GM21737 (cell line): ENCODE measurements at regions not wholly inside any gene's neighbourhood (a gene's known extent, or its start where the extent isn't known, plus 50 kb on each side); places are given as distances from the start of the nearest gene placed in this dataset.

Source experiments
- ATAC-seq: cut with Tn5 transposase; IDR thresholded peaks from one replicate; pipeline ENCODE4 v1.9.1; 2021; ENCODE audit warnings: mild to moderate bottlenecking, moderate library complexity; ENCODE audit not compliant: unreplicated experiment

- ATAC-seq, result no peak
Measured at GRCh38 chr5:4366628-4367027, 771.0 kb downstream of the IRX1 start.

GRCh38 chr5:4370218-4370617, 769.9 kb upstream of the ADAMTS16 start:
- no peak for ATAC-seq

GRCh38 chr5:4372481-4372880, 767.6 kb upstream of the ADAMTS16 start:
- ATAC-seq, result no peak

DNA sequence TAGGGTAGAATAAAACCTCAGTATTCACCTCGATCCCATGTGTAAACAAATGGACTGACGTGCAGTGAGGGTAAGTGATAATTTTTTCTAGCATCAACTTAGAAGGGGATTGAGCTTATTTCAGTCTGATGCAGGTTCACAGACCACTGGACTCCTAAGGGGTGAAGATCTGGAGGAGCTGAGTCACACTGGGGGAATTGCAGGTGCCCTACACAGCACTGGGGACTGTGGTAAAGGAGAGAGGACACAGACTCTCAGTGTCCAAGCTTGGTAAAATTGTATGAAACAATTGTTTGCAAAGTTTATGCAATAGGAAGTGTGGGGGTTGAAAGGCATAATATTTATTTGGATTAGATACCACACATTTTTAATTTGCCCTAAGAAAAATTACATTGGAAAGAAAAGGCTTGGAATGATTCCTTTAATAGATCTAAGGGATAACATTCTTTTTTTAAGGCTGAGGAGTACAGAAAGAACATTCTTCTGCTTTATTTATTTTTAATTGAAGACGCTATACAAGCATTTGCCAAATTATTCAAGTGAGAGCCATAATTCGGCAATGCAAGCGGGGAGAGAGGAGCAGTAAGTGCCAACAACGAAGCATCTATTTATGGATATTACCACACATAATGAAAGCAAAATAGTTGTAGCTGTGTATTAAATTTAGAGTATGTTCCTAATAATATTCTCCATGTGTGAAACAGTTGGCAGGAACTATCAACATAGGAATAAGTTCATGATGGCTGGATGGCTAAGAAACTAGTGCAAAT, 766.9 kb upstream of the ADAMTS16 start:
- no peak for ATAC-seq

DNA sequence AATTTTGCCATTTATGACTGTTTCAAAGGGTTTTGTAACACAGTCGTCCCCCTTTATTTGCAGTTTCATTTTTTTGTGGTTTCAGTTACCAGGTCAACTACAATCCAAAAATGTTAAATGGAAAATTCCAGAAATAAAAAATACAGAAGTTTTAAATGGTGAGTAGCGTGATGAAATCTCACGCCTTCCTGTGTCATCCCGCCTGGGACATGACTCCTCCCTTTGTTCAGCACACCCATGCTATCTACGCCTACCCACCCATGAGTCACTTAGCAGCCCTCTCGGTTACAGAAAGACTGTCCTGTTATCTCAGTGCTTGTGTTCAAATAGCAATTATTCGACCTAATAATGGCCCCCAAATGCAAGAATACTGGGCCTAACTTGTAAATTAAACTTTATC, 765.3 kb upstream of the ADAMTS16 start:
- ATAC-seq, result no peak

DNA sequence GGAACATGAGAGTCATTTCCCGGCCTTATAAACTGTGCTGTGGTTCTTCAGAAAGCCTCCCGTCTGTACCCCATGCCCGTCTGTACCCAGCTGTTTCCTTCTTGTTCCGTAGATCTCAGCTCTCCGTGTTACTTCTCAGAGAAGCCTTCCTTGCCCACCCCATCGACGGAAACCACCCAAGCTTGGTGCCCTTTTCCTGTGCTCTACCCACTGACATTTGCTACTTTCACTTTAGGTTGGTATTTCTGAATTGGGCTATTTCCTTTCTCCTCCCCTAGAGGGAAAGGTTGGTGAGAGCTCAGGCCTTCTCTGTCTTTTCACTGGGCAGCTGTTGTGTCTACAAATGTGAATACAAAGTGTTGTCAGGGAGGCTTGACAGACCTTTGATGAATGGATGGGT, 764.5 kb upstream of the ADAMTS16 start:
- no peak for ATAC-seq

GRCh38 chr5:4383102-4383501, 757.0 kb upstream of the ADAMTS16 start:
- no peak for ATAC-seq

DNA sequence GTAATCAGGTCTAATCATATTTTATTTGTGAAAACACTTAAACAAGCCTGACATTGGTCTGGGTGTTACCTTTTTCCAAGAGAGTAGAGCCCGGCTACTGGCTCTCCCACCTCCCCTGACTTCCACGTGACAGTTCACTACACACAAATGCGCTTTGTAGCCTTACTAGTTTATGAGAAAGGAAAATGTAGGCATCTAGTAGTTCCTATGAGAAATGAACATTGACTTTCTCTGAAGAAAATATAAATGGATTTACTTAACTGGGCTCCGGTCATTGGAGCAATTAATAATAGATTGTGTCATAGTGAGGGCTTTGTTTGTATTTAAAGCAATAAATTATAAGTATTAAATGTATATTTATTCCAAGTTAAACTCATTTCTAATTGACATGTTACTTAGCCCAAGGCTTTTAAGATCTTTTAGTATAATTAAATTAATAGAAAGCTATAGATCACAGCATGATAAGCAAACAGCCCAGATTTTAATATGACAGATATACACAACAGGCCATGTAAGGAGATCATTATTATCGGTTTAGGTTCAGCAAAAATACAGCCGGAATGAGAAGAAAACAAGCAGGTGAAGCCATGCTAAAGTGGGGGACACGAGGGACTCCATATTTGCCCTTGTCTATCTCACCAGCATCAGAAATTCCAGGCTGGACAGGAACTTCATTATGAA, 756.5 kb upstream of the ADAMTS16 start:
- no peak for ATAC-seq

DNA sequence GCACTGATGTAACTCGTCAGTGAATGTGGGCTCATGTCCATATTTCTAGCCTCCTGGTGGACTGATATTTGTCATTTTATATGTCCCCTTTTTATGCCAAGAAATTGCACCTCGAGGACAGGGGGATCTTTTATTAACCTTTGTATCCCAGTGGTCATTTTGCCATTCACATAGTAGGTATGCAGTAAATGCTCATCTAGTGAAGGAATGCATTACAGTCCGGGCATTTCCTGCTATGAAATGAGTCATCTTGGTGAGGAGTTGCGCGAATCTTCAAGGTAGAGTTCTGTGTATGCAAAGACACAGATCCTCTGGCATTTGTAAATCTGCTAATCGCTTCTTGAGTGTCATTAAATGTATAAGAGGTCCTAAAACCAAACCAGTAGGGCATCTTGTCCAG, 755.5 kb upstream of the ADAMTS16 start:
- no peak for ATAC-seq

- no peak for ATAC-seq
Measured at GRCh38 chr5:4386152-4386551, 754.0 kb upstream of the ADAMTS16 start.

GRCh38 chr5:4387290-4387689, 752.8 kb upstream of the ADAMTS16 start:
- ATAC-seq, result no peak

DNA sequence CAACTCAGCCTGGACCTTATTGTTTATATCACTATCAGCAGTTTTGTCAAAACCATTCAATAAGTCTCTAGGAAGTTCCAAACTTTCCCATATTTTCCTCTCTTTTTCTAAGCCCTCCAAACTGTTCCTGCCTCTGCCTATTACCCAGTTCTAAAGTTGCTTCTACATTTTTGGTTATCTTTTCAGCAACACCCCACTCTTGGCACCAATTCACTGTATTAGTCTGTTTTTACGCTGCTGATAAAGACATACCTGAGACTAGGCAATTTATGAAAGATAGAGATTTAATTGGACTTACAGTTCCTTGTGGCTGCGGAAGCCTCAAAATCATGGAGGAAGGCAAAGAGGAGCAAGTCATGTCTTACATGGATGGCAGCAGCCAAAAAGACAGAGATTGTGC, 744.4 kb upstream of the ADAMTS16 start:
- ATAC-seq, result no peak

DNA sequence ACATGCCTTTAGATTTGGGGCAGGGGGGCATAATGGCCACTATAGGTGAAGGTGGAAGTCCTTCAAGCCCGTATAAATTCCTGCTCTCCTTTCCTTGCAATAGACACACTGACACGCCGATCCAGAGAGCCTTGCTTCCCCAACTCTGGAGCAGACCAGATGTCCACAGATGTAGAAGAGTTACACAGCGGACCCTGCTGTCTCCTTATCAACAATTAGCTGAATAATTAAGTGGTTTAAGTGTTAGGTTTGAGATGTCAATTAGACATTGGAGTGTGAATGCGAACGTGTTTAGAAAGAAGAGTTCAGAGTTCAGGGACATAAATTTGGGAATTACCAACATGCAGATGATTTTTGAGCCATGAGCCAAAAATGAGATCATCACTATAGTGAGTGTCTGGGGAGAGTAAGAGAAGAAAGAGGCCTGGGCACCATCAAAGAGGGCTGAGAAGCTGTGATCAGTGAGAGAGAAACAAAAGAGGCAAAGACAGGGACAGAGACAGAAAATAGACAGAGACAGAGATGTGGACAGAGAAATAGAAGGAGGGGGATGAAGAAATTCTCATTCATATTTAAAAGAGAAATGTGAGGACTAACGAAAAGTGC, 734.4 kb upstream of the ADAMTS16 start:
- ATAC-seq, result no peak

- ATAC-seq, result no peak
Measured at GRCh38 chr5:4410151-4410550, 730.0 kb upstream of the ADAMTS16 start.

DNA sequence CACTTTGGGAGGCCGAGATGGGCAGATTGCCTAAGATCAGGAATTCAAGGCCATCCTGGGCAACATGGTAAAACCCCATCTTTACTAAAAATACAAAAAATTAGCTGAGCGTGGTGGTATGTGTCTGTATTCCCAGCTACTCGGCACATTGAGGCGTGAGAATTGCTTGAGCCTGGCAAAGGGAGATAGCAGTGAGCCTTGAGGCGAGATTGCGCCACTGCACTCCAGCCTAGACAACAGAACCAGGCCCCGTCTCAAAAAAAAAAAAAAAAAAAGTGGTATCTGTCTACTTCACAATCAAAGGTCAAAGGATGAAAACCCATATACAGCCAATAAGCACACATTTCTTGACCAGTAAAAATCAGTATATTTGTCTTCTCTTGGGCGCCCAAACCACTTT, 728.5 kb upstream of the ADAMTS16 start:
- no peak for ATAC-seq

DNA sequence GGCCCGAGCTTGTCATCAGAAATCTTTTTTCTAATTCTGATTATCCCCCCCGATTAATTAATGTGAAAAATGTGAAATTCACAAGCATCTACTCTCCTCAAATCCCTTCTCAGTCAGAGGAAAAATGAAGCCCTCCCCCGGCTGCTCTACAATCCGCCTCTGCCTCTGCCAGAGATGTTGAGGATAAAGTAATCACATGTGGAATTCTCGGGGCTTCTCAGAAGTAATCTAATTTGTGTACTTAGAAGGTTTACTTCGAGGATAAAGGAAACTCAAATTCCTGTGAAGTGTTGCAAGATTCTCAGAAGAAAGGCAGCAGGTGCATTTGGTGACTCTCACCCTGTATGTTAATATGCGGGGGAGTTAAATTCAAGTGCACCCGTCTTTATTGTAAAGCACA, 726.1 kb upstream of the ADAMTS16 start:
- ATAC-seq, result no peak

DNA sequence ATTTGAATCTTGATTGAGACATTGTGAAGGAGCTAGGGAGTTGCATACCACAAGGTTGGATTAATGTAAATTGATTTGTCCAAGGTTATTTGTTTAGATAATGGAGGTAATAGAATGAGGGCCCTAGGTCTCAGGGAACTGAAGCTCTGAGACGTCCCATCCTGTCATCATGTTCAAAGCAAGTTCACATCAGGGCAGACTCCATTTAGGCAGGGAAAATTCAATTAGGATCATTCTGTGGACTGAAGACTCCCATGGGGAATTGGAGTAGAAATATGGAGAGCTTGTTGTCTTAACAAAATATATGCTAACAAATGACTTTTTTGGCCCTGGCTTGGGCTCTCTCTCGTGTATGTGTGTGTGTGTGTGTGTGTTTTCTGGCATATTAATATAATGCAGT, 722.0 kb upstream of the ADAMTS16 start:
- no peak for ATAC-seq

DNA sequence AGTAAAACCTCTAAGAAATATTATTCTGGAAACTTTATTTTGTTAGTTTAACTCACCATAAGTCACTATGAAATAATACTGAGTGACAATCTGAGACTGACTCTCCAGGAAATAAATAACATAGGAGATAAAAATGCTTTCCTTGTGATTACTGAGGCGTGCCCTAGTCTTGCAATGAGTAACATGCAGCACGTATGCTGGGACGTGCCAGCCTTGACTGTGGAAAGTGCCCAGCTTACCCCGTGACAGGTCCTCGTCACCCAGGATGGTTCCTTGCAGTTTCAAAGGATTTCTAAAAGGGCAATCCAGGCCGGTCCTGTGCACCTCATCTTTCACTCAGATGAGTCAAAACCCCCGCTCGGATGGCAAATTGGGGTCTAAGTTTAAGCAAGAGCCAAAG, 720.8 kb upstream of the ADAMTS16 start:
- no peak for ATAC-seq

DNA sequence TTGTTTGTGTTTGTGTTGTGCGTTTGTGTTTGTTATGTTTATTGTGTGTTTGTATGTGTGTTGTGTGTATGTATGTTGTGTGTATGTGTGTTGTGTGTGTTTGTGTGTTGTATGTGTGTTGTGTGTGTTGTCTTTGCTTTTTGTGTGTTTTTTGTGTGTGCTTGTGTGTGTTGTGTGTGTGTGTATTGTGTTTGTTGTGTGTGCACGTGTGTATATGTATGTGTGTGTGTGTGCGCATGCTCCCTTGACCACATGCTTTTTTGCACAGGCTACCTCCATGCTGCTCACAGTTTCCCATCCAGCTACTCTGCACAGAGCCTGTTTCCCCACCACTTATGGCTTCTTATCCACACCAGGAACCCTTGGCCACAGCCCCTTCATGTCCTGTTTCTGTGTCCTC, 720.0 kb upstream of the ADAMTS16 start:
- no peak for ATAC-seq

- ATAC-seq, result no peak
Measured at GRCh38 chr5:4420681-4421080, 719.4 kb upstream of the ADAMTS16 start.

DNA sequence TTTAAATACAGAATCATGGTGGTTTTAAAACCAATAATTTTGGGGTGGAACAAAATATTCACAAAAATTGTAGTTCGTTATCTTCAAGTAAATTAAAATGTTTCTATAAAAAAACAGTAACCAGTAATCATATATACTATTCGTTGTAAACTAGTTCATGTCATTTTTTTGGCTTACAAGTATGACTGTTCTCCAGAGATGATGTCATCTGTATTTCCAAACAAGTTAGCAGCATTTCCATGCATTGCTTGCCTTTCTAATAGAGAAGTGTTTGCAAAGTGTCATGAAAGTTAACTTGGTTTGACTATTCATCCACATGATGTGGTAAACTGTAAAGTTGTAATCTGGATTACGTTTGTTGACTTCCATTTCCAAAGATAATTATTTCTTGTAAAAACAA, 717.9 kb upstream of the ADAMTS16 start:
- ATAC-seq, result no peak

DNA sequence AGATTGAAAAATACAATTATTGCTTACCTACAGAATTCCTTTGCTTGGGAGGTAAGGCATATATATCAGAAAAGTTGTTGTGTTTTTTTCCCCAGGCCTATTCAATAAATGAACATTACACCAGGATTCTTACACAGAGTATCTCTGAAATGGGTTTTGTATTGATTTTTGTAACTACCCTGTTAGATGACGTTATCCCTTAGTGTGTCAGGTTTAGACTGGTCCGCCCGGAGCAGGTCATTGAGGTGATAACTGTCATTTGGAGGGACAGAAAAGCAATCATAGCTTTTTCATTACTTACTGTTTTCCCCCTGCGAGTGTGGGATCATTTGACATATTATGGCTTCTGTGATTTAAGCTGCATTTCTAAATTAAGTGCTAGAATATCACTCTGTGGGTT, 715.2 kb upstream of the ADAMTS16 start:
- no peak for ATAC-seq
